Lung (tissue), 11 donors: ENCODE measurements at regions not wholly inside any gene's neighbourhood (a gene's known extent, or its start where the extent isn't known, plus 50 kb on each side); places are given as distances from the start of the nearest gene placed in this dataset.
"Not testable (repeated sequence)": the region's sequence is repeated elsewhere in the genome, so short reads cannot be mapped to it uniquely, and the experiment has no call there.

Source experiments
- ATAC-seq: fragments of 200-7000 bp; cut with Tn5 transposase; one replicate; pipeline ENCODE4 v1.9.1; 2020; ENCODE audit warnings: moderate number of reproducible peaks; ENCODE audit not compliant: insufficient read depth, low FRiP score
- DNase-seq, 3 donors: peaks; one replicate each; pipeline ENCODE4 v3.0.0-alpha.2; 2013 to 2017
- H3K27ac ChIP-seq, 2 donors: one replicate each; pipeline ENCODE4 v1.5.1; 2013; ENCODE audit warnings: mild to moderate bottlenecking in 2 of 2, moderate library complexity in 2 of 2, control low read depth in 1 of 2, inconsistent platforms in 1 of 2, low read depth in 1 of 2, low read length in 1 of 2
- H3K27me3 ChIP-seq, 3 donors: one replicate each; pipeline ENCODE4 v1.5.1; 2013; ENCODE audit warnings: low read length in 2 of 3; ENCODE audit not compliant: control insufficient read depth in 3 of 3, insufficient read depth in 3 of 3
- H3K36me3 ChIP-seq, 4 donors: one replicate each; pipeline ENCODE4 v1.5.1; 2013; ENCODE audit warnings: low read length in 4 of 4, mild to moderate bottlenecking in 1 of 4, moderate library complexity in 1 of 4; ENCODE audit not compliant: control insufficient read depth in 4 of 4, insufficient read depth in 4 of 4
- H3K4me1 ChIP-seq, 5 donors: one replicate each; pipeline ENCODE4 v1.5.1; 2013; ENCODE audit warnings: low read length in 5 of 5, mild to moderate bottlenecking in 2 of 5, moderate library complexity in 1 of 5; ENCODE audit not compliant: control insufficient read depth in 5 of 5, insufficient read depth in 5 of 5
- H3K4me3 ChIP-seq: one replicate; pipeline ENCODE4 v1.5.1; 2013; ENCODE audit warnings: mild to moderate bottlenecking, control low read depth, moderate library complexity
- H3K9ac ChIP-seq, 2 donors: one replicate each; pipeline ENCODE4 v1.5.1; 2013; ENCODE audit warnings: low read length in 2 of 2, control low read depth in 1 of 2; ENCODE audit not compliant: insufficient read depth in 1 of 2
- H3K9me3 ChIP-seq, 4 donors: one replicate each; pipeline ENCODE4 v1.5.1; 2013; ENCODE audit warnings: low read length in 3 of 4, mild to moderate bottlenecking in 1 of 4, moderate library complexity in 1 of 4; ENCODE audit not compliant: control insufficient read depth in 4 of 4, insufficient read depth in 3 of 4
- WGBS, 2 donors: extraction: QIAGEN DNeasy Blood & Tissue Kit; methylation state at CpG; one replicate each; pipeline ENCODE4 v1.1.7; 2013; 5-methylcytosine and 5-hydroxymethylcytosine counted together
- TF ChIP-seq, protein P1 (sequence below): IDR thresholded peaks from 2 replicates; pipeline ENCODE4 v1.5.1; 2012; ENCODE audit warnings: mild to moderate bottlenecking; ENCODE audit errors: control extremely low read depth, extremely low read depth
- donor health status: control.
- donor health status: control.
- donor health status: Bipolar disorder and iron deficiency.
- donor health status: healthy.
- donor health status: DM: yes; HTN: yes; CAD: no.

GRCh38 chr10:64571056-64571455 is 1049.9 kb downstream of the REEP3 start:
- no peak for ATAC-seq
- 85 to 98% methylated on average over 1 of the region's 1 CpG for WGBS, 2 donors
- H3K9me3 ChIP-seq: no peaks in the 10 kb centered on the region
- no peaks in the 10 kb centered on the region for H3K27me3 ChIP-seq
- no peak overlapping the region for H3K4me3 ChIP-seq
- H3K36me3 ChIP-seq: no peaks in the 10 kb centered on the region
- TF ChIP-seq, protein P1, sequence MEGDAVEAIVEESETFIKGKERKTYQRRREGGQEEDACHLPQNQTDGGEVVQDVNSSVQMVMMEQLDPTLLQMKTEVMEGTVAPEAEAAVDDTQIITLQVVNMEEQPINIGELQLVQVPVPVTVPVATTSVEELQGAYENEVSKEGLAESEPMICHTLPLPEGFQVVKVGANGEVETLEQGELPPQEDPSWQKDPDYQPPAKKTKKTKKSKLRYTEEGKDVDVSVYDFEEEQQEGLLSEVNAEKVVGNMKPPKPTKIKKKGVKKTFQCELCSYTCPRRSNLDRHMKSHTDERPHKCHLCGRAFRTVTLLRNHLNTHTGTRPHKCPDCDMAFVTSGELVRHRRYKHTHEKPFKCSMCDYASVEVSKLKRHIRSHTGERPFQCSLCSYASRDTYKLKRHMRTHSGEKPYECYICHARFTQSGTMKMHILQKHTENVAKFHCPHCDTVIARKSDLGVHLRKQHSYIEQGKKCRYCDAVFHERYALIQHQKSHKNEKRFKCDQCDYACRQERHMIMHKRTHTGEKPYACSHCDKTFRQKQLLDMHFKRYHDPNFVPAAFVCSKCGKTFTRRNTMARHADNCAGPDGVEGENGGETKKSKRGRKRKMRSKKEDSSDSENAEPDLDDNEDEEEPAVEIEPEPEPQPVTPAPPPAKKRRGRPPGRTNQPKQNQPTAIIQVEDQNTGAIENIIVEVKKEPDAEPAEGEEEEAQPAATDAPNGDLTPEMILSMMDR: no peak
- no peak overlapping the region for H3K9ac ChIP-seq
- H3K4me1 ChIP-seq: peaks cover 0 to 14% (median 9%) of the 10 kb centered on the region in 5 donors
- H3K27ac ChIP-seq: no peak overlapping the region
- DNase-seq: no peak

GRCh38 chr10:64573623-64574325 is 1052.6 kb downstream of the REEP3 start:
- TF ChIP-seq, protein P1: no peak
- H3K4me1 ChIP-seq: peaks cover 0 to 14% (median 9%) of the 10 kb centered on the region in 5 donors
- WGBS, 2 donors: 52 to 79% methylated on average over 1 of the region's 1 CpG
- no peak overlapping the region for H3K27ac ChIP-seq
- no peak overlapping the region for H3K4me3 ChIP-seq
- ATAC-seq (peak; percentile 47), DNase-seq (peak in 1 of 3 donors; percentile 44)
- H3K27me3 ChIP-seq: no peaks in the 10 kb centered on the region
- no peak overlapping the region for H3K9ac ChIP-seq
- H3K36me3 ChIP-seq: no peaks in the 10 kb centered on the region
- H3K9me3 ChIP-seq: no peaks in the 10 kb centered on the region

DNA sequence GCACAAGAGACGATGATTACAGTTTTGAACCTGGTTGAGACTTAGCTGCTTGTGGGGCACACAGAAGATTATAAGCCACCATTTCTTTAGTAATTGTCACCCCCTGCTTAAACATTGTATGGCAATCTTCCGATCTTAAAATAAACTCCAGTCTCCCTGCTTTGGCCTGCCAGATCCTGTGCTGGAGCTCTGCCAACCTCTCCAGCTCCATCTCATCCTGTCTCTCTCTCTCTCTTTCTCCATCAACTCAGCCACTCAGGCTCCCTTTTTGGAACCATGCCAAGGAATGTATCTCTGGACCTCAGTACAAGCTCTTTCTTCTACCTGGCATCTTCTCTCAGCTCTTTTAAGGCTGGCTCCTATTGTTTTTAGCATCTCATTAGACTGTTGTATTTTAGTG is 1053.2 kb downstream of the REEP3 start:
- Histone ChIP-seq H3K9me3 (no peaks in the 10 kb centered on the region), H3K4me3 (no peak overlapping the region), H3K36me3 (no peaks in the 10 kb centered on the region), H3K27me3 (no peaks in the 10 kb centered on the region), H3K27ac (no peak overlapping the region), H3K4me1 (peaks cover 0 to 14% (median 9%) of the 10 kb centered on the region in 5 donors), H3K9ac (no peak overlapping the region)
- WGBS, 2 donors: 45 to 75% methylated on average over 2 of the region's 2 CpGs
- ATAC-seq (no peak), DNase-seq (peak; percentile 77 to 88 (median 86))
- TF ChIP-seq, protein P1: no peak

- DNase-seq (no peak), ATAC-seq (no peak)
- Histone ChIP-seq H3K9ac (no peak overlapping the region), H3K9me3 (no peaks in the 10 kb centered on the region), H3K4me1 (peaks cover 0 to 14% (median 9%) of the 10 kb centered on the region in 5 donors), H3K4me3 (no peak overlapping the region), H3K36me3 (no peaks in the 10 kb centered on the region), H3K27me3 (no peaks in the 10 kb centered on the region), H3K27ac (no peak overlapping the region)
- WGBS, 2 donors: 92% methylated on average over 10 of the region's 10 CpGs
- TF ChIP-seq, protein P1: no peak
These were observed 1055.3 kb downstream of the REEP3 start for GRCh38 chr10:64576497-64576896.

GRCh38 chr10:64578757-64579156 is 1057.6 kb downstream of the REEP3 start:
- WGBS, 2 donors: 93 to 97% methylated on average over 6 of the region's 6 CpGs
- peaks cover 0 to 11% (median 8%) of the 10 kb centered on the region in 5 donors for H3K4me1 ChIP-seq
- not testable (repeated sequence) for H3K9me3 ChIP-seq, ATAC-seq, H3K36me3 ChIP-seq, H3K27ac ChIP-seq, DNase-seq, H3K4me3 ChIP-seq, H3K27me3 ChIP-seq, H3K9ac ChIP-seq
